ENCODE measurements at regions not wholly inside any gene's neighbourhood (a gene's known extent, or its start where the extent isn't known, plus 50 kb on each side); places are given as distances from the start of the nearest gene placed in this dataset.
"Not testable (repeated sequence)": the region's sequence is repeated elsewhere in the genome, so short reads cannot be mapped to it uniquely, and the experiment has no call there.

DNA sequence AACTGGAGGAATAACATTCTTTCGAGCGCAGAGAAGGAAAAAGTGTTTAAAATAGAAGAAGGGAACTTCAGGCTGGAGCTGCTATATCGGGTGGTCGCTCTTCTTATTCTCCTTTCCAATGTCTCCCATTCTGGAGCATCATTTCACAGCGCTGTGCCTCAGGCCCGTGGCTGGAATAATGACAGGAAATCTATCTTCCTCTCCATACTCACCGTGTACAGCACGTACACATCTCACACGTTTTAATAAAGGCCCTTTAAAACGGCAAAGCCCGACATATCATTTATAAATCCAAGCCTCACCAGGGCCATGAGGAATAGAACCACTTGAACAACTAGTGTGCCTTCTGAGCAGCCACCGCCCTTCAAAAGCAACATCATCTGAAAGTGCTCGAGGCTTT, 264.4 kb downstream of the TEX29 start:
- Histone ChIP-seq H3K36me3 (ENCODE audit: control insufficient read depth, insufficient read depth, low read length) (no peaks in the 10 kb centered on the region), H3K4me3 (ENCODE audit: low read depth, low read length) (no peak overlapping the region), H3K27me3 (ENCODE audit: control insufficient read depth, insufficient read depth, low read length) (no peaks in the 10 kb centered on the region)
- FAIRE-seq, result no peak
- TF ChIP-seq CTCF (IDR thresholded peaks at IDR 0.05; ENCODE audit: insufficient read depth, low read length, severe bottlenecking), result no peak
- no peak for DNase-seq (ENCODE audit: low read depth)

DNA sequence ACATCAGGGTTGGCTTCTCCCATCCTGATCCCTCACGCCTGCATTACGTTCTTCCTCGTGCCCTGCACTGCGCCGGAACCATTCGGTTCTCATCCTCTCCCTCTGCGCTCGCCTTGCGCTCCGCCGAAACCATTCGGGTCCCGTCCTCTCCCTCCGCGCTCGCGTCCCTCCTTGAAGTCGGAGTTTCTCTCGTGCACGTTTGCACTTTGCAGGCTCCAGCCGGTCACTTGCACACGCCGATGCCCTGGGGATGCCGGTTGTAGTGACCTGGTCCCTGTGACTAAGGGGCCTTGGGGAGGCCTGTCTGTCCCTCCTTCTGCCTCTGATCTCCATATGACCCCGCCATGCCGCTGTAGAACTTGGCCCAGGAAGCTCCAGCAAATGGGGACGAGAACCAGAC, 265.8 kb downstream of the TEX29 start:
- TF ChIP-seq CTCF (IDR thresholded peaks at IDR 0.05; ENCODE audit: insufficient read depth, low read length, severe bottlenecking), result no peak
- no peak for FAIRE-seq
- H3K36me3 ChIP-seq (ENCODE audit: control insufficient read depth, insufficient read depth, low read length), result no peaks in the 10 kb centered on the region
- no peak for DNase-seq (ENCODE audit: low read depth)
- H3K27me3 ChIP-seq (ENCODE audit: control insufficient read depth, insufficient read depth, low read length), result no peaks in the 10 kb centered on the region
- no peak overlapping the region for H3K4me3 ChIP-seq (ENCODE audit: low read depth, low read length)

GRCh38 chr13:111587249-111587648, 266.8 kb downstream of the TEX29 start:
- no peaks in the 10 kb centered on the region for H3K36me3 ChIP-seq (ENCODE audit: control insufficient read depth, insufficient read depth, low read length)
- no peaks in the 10 kb centered on the region for H3K27me3 ChIP-seq (ENCODE audit: control insufficient read depth, insufficient read depth, low read length)
- TF ChIP-seq CTCF (IDR thresholded peaks at IDR 0.05; ENCODE audit: insufficient read depth, low read length, severe bottlenecking), result no peak
- no peak for DNase-seq (ENCODE audit: low read depth)
- H3K4me3 ChIP-seq (ENCODE audit: low read depth, low read length), result no peak overlapping the region
- no peak for FAIRE-seq

GRCh38 chr13:111589321-111589720, 268.9 kb downstream of the TEX29 start:
- DNase-seq (ENCODE audit: low read depth) (no peak), FAIRE-seq (no peak)
- Histone ChIP-seq H3K4me3 (ENCODE audit: low read depth, low read length) (no peak overlapping the region), H3K27me3 (ENCODE audit: control insufficient read depth, insufficient read depth, low read length) (no peaks in the 10 kb centered on the region), H3K36me3 (ENCODE audit: control insufficient read depth, insufficient read depth, low read length) (no peaks in the 10 kb centered on the region)
- TF ChIP-seq CTCF (IDR thresholded peaks at IDR 0.05; ENCODE audit: insufficient read depth, low read length, severe bottlenecking), result no peak

GRCh38 chr13:111589992-111590391, 269.6 kb downstream of the TEX29 start:
- FAIRE-seq (no peak), DNase-seq (ENCODE audit: low read depth) (no peak)
- Histone ChIP-seq H3K4me3 (ENCODE audit: low read depth, low read length) (no peak overlapping the region), H3K27me3 (ENCODE audit: control insufficient read depth, insufficient read depth, low read length) (no peaks in the 10 kb centered on the region), H3K36me3 (ENCODE audit: control insufficient read depth, insufficient read depth, low read length) (no peaks in the 10 kb centered on the region)
- TF ChIP-seq CTCF (IDR thresholded peaks at IDR 0.05; ENCODE audit: insufficient read depth, low read length, severe bottlenecking), result no peak

- FAIRE-seq (no peak), DNase-seq (ENCODE audit: low read depth) (no peak)
Measured at GRCh38 chr13:111590796-111591195, 270.4 kb downstream of the TEX29 start.

DNA sequence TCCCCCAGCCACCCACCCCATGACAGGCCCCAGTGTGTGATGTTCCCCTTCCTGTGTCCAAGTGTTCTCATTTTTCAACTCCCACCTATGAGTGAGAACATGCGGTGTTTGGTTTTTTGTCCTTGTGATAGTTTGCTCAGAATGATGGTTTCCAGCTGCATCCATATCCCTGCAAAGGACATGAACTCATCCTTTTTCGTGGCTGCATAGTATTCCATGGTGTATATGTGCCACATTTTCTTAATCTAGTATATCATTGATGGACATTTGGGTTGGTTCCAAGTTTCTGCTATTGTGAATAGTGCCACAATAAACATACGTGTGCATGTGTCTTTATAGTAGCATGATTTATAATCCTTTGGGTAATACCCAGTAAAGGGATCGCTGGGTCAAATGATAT, 273.0 kb downstream of the TEX29 start:
- not testable (repeated sequence) for FAIRE-seq; H3K4me3 ChIP-seq (ENCODE audit: low read depth, low read length); DNase-seq (ENCODE audit: low read depth); H3K36me3 ChIP-seq (ENCODE audit: control insufficient read depth, insufficient read depth, low read length); H3K27me3 ChIP-seq (ENCODE audit: control insufficient read depth, insufficient read depth, low read length)

More at GRCh38 chr13:111590796-111591195, 270.4 kb downstream of the TEX29 start:
- H3K36me3 ChIP-seq (ENCODE audit: control insufficient read depth, insufficient read depth, low read length), result no peaks in the 10 kb centered on the region
- no peak for TF ChIP-seq CTCF (IDR thresholded peaks at IDR 0.05; ENCODE audit: insufficient read depth, low read length, severe bottlenecking)
- no peak overlapping the region for H3K4me3 ChIP-seq (ENCODE audit: low read depth, low read length)
- H3K27me3 ChIP-seq (ENCODE audit: control insufficient read depth, insufficient read depth, low read length), result no peaks in the 10 kb centered on the region

Measured in bronchial epithelial cell (primary cell).